Pancreas (tissue), 10 donors: ENCODE measurements at regions not wholly inside any gene's neighbourhood (a gene's known extent, or its start where the extent isn't known, plus 50 kb on each side); places are given as distances from the start of the nearest gene placed in this dataset.

Experiments used
- ATAC-seq, 4 donors: fragments of 200-7000 bp; cut with Tn5 transposase; one replicate each; pipeline versions ENCODE4 v1.8.0 to v1.9.1; 2020; ENCODE audit warnings: mild to moderate bottlenecking in 4 of 4, moderate library complexity in 4 of 4
- DNase-seq, 6 donors: peaks; one replicate each; pipeline ENCODE4 v3.0.0-alpha.2; 2020
- FAIRE-seq: peaks from 2 replicates; lab custom pipeline; 2012; peaks lifted over from hg19 to GRCh38; lab: Jason Lieb, UNC
- H3K27ac ChIP-seq, 4 donors: fragments of 200-600 bp; sonication (generic); 1 replicate in 3 of 4; 2 replicates in 1 of 4; pipeline versions ENCODE4 v1.5.0 to v1.8.0; 2020
- H3K27me3 ChIP-seq, 4 donors: fragments of 200-600 bp; one replicate each; pipeline ENCODE4 v1.8.0; 2021
- H3K36me3 ChIP-seq, 3 donors: fragments of 200-600 bp; sonication (generic) in 1 of 3; one replicate each; pipeline versions ENCODE4 v1.5.0 to v1.8.0; 2020 to 2021
- H3K4me1 ChIP-seq, 3 donors: fragments of 200-600 bp; one replicate each; pipeline ENCODE4 v1.8.0; 2021
- H3K4me3 ChIP-seq, 4 donors: fragments of 200-600 bp; sonication (generic) in 2 of 4; one replicate each; pipeline versions ENCODE4 v1.5.0 to v1.8.0; 2020 to 2021
- H3K9me3 ChIP-seq, 4 donors: fragments of 200-600 bp; one replicate each; pipeline ENCODE4 v1.8.0; 2021
- CTCF ChIP-seq, 4 donors: fragments of 200-600 bp; sonication (generic) in 3 of 4; IDR thresholded peaks; one replicate each; pipeline versions ENCODE4 v1.5.0 to v1.8.0; 2021; ENCODE audit warnings: antibody characterized with exemption in 4 of 4
- WGBS, 2 donors: extraction: QIAGEN DNeasy Blood & Tissue Kit; methylation state at CpG; one replicate each; pipeline ENCODE4 v1.1.7; 2013; 5-methylcytosine and 5-hydroxymethylcytosine counted together
- intact Hi-C, 3 donors: fragments of 100-400 bp; cut with DNase I; formaldehyde crosslinking; loops; one replicate each; pipeline versions ENCODE4 v1.11.1 to v1.14.2; 2022
- donor health status: healthy with polysubstance abuse.
- donor health status: DM: no; HTN: no; CAD: no; lungs with moderate emphysema.
- donor health status: DM: no; HTN: no; CAD: no.
- donor health status: control.
- donor health status: control.
- donor health status: Bipolar disorder and iron deficiency.
- donor health status: DM: yes; HTN: yes; CAD: no.
- donor health status: DM: no; HTN: no; CAD: no.
- donor health status: DM: no; HTN: no; CAD: no.
- donor health status: DM: yes; HTN: yes; CAD: no.

- Histone ChIP-seq H3K4me1 (no peaks in the 10 kb centered on the region), H3K9me3 (no peaks in the 10 kb centered on the region), H3K4me3 (no peak overlapping the region), H3K36me3 (no peaks in the 10 kb centered on the region), H3K27me3 (no peaks in the 10 kb centered on the region), H3K27ac (no peak overlapping the region)
- ATAC-seq (no peak), FAIRE-seq (no peak), DNase-seq (no peak)
- no peak for TF ChIP-seq CTCF (IDR thresholded peaks at IDR 0.05)
- intact Hi-C loops = no loop called here
- 76 to 89% methylated on average over 9 of the region's 9 CpGs for WGBS, 2 donors
Observed at GRCh38 chr14:98935921-98936320, 336.1 kb downstream of the BCL11B start.

- H3K4me3 ChIP-seq = no peak overlapping the region
- no peak overlapping the region for H3K27ac ChIP-seq
- H3K4me1 ChIP-seq = no peaks in the 10 kb centered on the region
- H3K36me3 ChIP-seq = no peaks in the 10 kb centered on the region
- WGBS, 2 donors = 57 to 66% methylated on average over 1 of the region's 1 CpG
- intact Hi-C loops = no loop called here
- FAIRE-seq (no peak), DNase-seq (no peak), ATAC-seq (no peak)
- no peak for TF ChIP-seq CTCF (IDR thresholded peaks at IDR 0.05)
- no peaks in the 10 kb centered on the region for H3K27me3 ChIP-seq
- H3K9me3 ChIP-seq = no peaks in the 10 kb centered on the region
Observed at GRCh38 chr14:98937021-98937420, 335.0 kb downstream of the BCL11B start.

- no peak for TF ChIP-seq CTCF (IDR thresholded peaks at IDR 0.05)
- 76 to 82% methylated on average over 6 of the region's 6 CpGs for WGBS, 2 donors
- no peak overlapping the region for H3K27ac ChIP-seq
- H3K36me3 ChIP-seq = no peaks in the 10 kb centered on the region
- no peaks in the 10 kb centered on the region for H3K27me3 ChIP-seq
- H3K9me3 ChIP-seq = no peaks in the 10 kb centered on the region
- FAIRE-seq = no peak
- DNase-seq = no peak
- ATAC-seq = no peak
- H3K4me1 ChIP-seq = no peaks in the 10 kb centered on the region
- no peak overlapping the region for H3K4me3 ChIP-seq
- intact Hi-C loops = no loop called here
Observed at GRCh38 chr14:98937712-98938505, 334.1 kb downstream of the BCL11B start.

- no peak for FAIRE-seq
- Histone ChIP-seq H3K4me1 (no peaks in the 10 kb centered on the region), H3K27me3 (no peaks in the 10 kb centered on the region), H3K4me3 (no peak overlapping the region), H3K36me3 (no peaks in the 10 kb centered on the region), H3K9me3 (no peaks in the 10 kb centered on the region), H3K27ac (no peak overlapping the region)
- no peak for TF ChIP-seq CTCF (IDR thresholded peaks at IDR 0.05)
- no peak for ATAC-seq
- DNase-seq = no peak
- intact Hi-C loops = no loop called here
- 74 to 86% methylated on average over 5 of the region's 5 CpGs for WGBS, 2 donors
Observed at GRCh38 chr14:98940693-98941437, 331.1 kb downstream of the BCL11B start.

- FAIRE-seq = no peak
- no peak for TF ChIP-seq CTCF (IDR thresholded peaks at IDR 0.05)
- no peak overlapping the region for H3K27ac ChIP-seq
- no peak for DNase-seq
- H3K36me3 ChIP-seq = no peaks in the 10 kb centered on the region
- no peaks in the 10 kb centered on the region for H3K9me3 ChIP-seq
- no peaks in the 10 kb centered on the region for H3K27me3 ChIP-seq
- H3K4me1 ChIP-seq = no peaks in the 10 kb centered on the region
- H3K4me3 ChIP-seq = no peak overlapping the region
- ATAC-seq = no peak
- intact Hi-C loops = no loop called here
Observed at GRCh38 chr14:98941481-98941880, 330.5 kb downstream of the BCL11B start.
